ENCODE measurements at regions not wholly inside any gene's neighbourhood (a gene's known extent, or its start where the extent isn't known, plus 50 kb on each side); places are given as distances from the start of the nearest gene placed in this dataset.
"Not testable (repeated sequence)": the region's sequence is repeated elsewhere in the genome, so short reads cannot be mapped to it uniquely, and the experiment has no call there.

DNA sequence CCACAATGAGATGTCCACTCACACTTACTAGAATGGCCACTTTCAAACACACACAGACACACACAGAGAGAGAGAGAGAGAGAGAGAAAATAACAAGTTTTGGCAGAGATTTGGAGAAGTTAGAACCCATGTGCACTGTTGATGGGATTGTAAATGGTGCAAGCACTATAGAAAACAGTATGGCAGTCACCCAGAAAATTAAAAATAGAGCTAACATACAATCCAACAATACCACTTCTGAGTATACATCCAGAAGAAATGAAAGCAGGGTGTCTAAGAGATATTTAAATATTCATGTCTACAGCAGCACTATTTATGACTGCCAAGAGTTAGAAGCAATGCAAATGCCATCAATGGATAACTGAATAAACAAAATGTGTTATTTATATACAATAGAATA is 359.9 kb upstream of the COX7C start:
- no peak overlapping the region for H3K4me3 ChIP-seq (ENCODE audit: low read depth, low read length, poor library complexity, severe bottlenecking)
- H3K27ac ChIP-seq (ENCODE audit: low read depth, low read length, poor library complexity, severe bottlenecking), result no peak overlapping the region
- H3K36me3 ChIP-seq (ENCODE audit: insufficient read depth, low read length, poor library complexity, severe bottlenecking), result no peaks in the 10 kb centered on the region
- no peak for DNase-seq (ENCODE audit: low spot score)
- H3K27me3 ChIP-seq (replicated peaks; ENCODE audit: insufficient read depth, low read depth, low read length, poor library complexity), result no peaks in the 10 kb centered on the region
- TF ChIP-seq EZH2 (IDR thresholded peaks at IDR 0.05; ENCODE audit: borderline replicate concordance, low read depth, low read length, poor library complexity, severe bottlenecking) (no peak), CTCF (conservative IDR thresholded peaks at IDR 0.05; ENCODE audit: low read depth, low read length) (no peak)
- BruUV-seq (replicated peaks), result no TSS peak
- H3K4me1 ChIP-seq (ENCODE audit: insufficient read depth, low read length, poor library complexity, severe bottlenecking), result no peaks in the 10 kb centered on the region
- H3K9me3 ChIP-seq (ENCODE audit: low read depth, low read length, poor library complexity, severe bottlenecking), result no peaks in the 10 kb centered on the region
- intact Hi-C loops (cut with micrococcal nuclease; ENCODE audit: unreplicated experiment), result no loop called here
- CTCF ChIA-PET, result no interaction called here
- POLR2A ChIA-PET (ENCODE audit: low non-redundant PET), result interaction anchor here (0.6 kb wide), 1 partner anchor 1793 kb away, joined by 5 read pairs; no protein-coding TSS in a partner anchor

DNA sequence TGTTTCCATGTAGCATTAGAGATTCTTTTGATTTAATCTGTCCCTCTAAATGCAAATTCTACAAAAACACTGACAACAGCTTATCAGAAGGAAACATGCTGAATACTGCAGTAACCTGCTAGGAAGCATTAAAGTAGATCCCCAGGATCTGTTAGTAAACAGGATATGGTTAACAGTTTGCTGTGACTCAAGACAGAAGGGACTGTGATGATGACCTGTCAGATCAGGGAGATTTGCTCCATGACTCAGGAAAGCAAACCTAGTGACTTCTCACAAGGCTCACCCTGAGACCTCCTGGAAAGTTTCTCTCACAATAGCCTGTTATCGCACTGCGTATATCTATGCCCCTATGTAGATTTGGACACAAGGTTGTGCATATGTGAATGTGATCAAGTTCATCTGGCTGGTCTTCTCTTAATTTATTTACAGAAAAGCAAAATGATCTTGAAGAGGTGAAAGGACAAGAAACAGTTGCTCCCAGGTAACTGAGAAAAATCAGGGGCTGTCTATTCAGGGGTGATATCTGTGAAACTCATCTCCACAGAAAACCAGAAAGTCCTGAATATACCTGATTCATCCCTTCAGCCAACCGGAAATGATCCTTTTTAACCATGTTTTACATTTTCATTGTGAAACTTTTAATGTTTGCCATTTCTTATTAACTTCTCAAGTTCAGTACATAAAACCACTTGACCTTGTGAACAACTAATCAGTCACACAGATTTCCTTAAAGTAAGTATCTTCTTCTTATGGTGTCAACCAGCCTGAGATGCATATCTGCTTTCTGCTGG is 333.1 kb upstream of the COX7C start:
- POLR2A ChIA-PET (ENCODE audit: low non-redundant PET); H3K27ac ChIP-seq (ENCODE audit: low read depth, low read length, poor library complexity, severe bottlenecking); H3K36me3 ChIP-seq (ENCODE audit: insufficient read depth, low read length, poor library complexity, severe bottlenecking); H3K4me3 ChIP-seq (ENCODE audit: low read depth, low read length, poor library complexity, severe bottlenecking); intact Hi-C loops (cut with micrococcal nuclease; ENCODE audit: unreplicated experiment); CTCF ChIA-PET; DNase-seq (ENCODE audit: low spot score); H3K9me3 ChIP-seq (ENCODE audit: low read depth, low read length, poor library complexity, severe bottlenecking); H3K4me1 ChIP-seq (ENCODE audit: insufficient read depth, low read length, poor library complexity, severe bottlenecking); BruUV-seq (replicated peaks); H3K27me3 ChIP-seq (replicated peaks; ENCODE audit: insufficient read depth, low read depth, low read length, poor library complexity): not testable (repeated sequence)

DNA sequence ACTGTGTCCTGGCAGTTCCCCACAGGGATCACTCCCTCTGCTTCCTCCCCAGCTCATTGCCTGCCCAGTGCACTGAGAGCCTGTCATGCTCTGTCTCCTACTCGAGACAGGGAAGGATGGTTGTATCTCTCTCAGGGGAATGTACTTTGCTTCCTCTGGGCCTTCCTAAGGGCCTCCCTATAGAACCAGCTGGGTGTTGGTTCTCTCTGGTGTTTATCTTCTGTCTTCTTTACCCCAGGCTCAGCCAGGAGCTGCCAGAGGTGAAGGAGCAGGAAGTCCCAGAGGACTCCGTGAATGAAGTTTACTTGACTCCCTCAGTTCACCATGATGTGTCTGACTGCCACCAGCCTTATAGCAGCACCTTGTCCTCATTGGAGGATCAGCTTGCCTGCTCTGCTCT is 330.3 kb upstream of the COX7C start:
- DNase-seq (ENCODE audit: low spot score); intact Hi-C loops (cut with micrococcal nuclease; ENCODE audit: unreplicated experiment); H3K4me3 ChIP-seq (ENCODE audit: low read depth, low read length, poor library complexity, severe bottlenecking); POLR2A ChIA-PET (ENCODE audit: low non-redundant PET); BruUV-seq (replicated peaks); H3K4me1 ChIP-seq (ENCODE audit: insufficient read depth, low read length, poor library complexity, severe bottlenecking); H3K27me3 ChIP-seq (replicated peaks; ENCODE audit: insufficient read depth, low read depth, low read length, poor library complexity); H3K9me3 ChIP-seq (ENCODE audit: low read depth, low read length, poor library complexity, severe bottlenecking); H3K27ac ChIP-seq (ENCODE audit: low read depth, low read length, poor library complexity, severe bottlenecking); H3K36me3 ChIP-seq (ENCODE audit: insufficient read depth, low read length, poor library complexity, severe bottlenecking); CTCF ChIA-PET: not testable (repeated sequence)

- POLR2A ChIA-PET (ENCODE audit: low non-redundant PET); H3K36me3 ChIP-seq (ENCODE audit: insufficient read depth, low read length, poor library complexity, severe bottlenecking): not testable (repeated sequence)
Measured at GRCh38 chr5:86289786-86290185, 328.0 kb upstream of the COX7C start.

GRCh38 chr5:86292811-86293210 is 324.9 kb upstream of the COX7C start:
- CTCF ChIA-PET; H3K36me3 ChIP-seq (ENCODE audit: insufficient read depth, low read length, poor library complexity, severe bottlenecking); POLR2A ChIA-PET (ENCODE audit: low non-redundant PET); H3K4me1 ChIP-seq (ENCODE audit: insufficient read depth, low read length, poor library complexity, severe bottlenecking); DNase-seq (ENCODE audit: low spot score); H3K27ac ChIP-seq (ENCODE audit: low read depth, low read length, poor library complexity, severe bottlenecking); BruUV-seq (replicated peaks); H3K4me3 ChIP-seq (ENCODE audit: low read depth, low read length, poor library complexity, severe bottlenecking); H3K9me3 ChIP-seq (ENCODE audit: low read depth, low read length, poor library complexity, severe bottlenecking); H3K27me3 ChIP-seq (replicated peaks; ENCODE audit: insufficient read depth, low read depth, low read length, poor library complexity): not testable (repeated sequence)
- intact Hi-C loops (cut with micrococcal nuclease; ENCODE audit: unreplicated experiment), result loop anchor here (10.0 kb wide), 1 partner anchor 1008 kb away; no protein-coding TSS in a partner anchor

More at GRCh38 chr5:86289786-86290185, 328.0 kb upstream of the COX7C start:
- intact Hi-C loops (cut with micrococcal nuclease; ENCODE audit: unreplicated experiment), result loop anchor here (10.0 kb wide), 1 partner anchor 1005 kb away; no protein-coding TSS in a partner anchor
- H3K4me3 ChIP-seq (ENCODE audit: low read depth, low read length, poor library complexity, severe bottlenecking); H3K9me3 ChIP-seq (ENCODE audit: low read depth, low read length, poor library complexity, severe bottlenecking); DNase-seq (ENCODE audit: low spot score); CTCF ChIA-PET; H3K27ac ChIP-seq (ENCODE audit: low read depth, low read length, poor library complexity, severe bottlenecking); BruUV-seq (replicated peaks); H3K27me3 ChIP-seq (replicated peaks; ENCODE audit: insufficient read depth, low read depth, low read length, poor library complexity); H3K4me1 ChIP-seq (ENCODE audit: insufficient read depth, low read length, poor library complexity, severe bottlenecking): not testable (repeated sequence)

GRCh38 chr5:86302643-86303042 is 315.1 kb upstream of the COX7C start:
- intact Hi-C loops (cut with micrococcal nuclease; ENCODE audit: unreplicated experiment); POLR2A ChIA-PET (ENCODE audit: low non-redundant PET); H3K27me3 ChIP-seq (replicated peaks; ENCODE audit: insufficient read depth, low read depth, low read length, poor library complexity); H3K9me3 ChIP-seq (ENCODE audit: low read depth, low read length, poor library complexity, severe bottlenecking); BruUV-seq (replicated peaks); DNase-seq (ENCODE audit: low spot score); CTCF ChIA-PET; H3K4me1 ChIP-seq (ENCODE audit: insufficient read depth, low read length, poor library complexity, severe bottlenecking); H3K36me3 ChIP-seq (ENCODE audit: insufficient read depth, low read length, poor library complexity, severe bottlenecking); H3K4me3 ChIP-seq (ENCODE audit: low read depth, low read length, poor library complexity, severe bottlenecking); H3K27ac ChIP-seq (ENCODE audit: low read depth, low read length, poor library complexity, severe bottlenecking): not testable (repeated sequence)

Data from A673 (cell line).